Left colon (tissue), 2 donors: ENCODE measurements at regions not wholly inside any gene's neighbourhood (a gene's known extent, or its start where the extent isn't known, plus 50 kb on each side); places are given as distances from the start of the nearest gene placed in this dataset.

Experiments used
- ATAC-seq: fragments of 200-7000 bp; cut with Tn5 transposase; one replicate; pipeline ENCODE4 v1.9.1; 2020; ENCODE audit warnings: mild to moderate bottlenecking, moderate library complexity
- DNase-seq, 2 donors: peaks; one replicate each; pipeline ENCODE4 v3.0.0-alpha.2; 2020
- intact Hi-C, 2 donors: fragments of 100-400 bp; cut with DNase I in 1 of 2; cut with micrococcal nuclease in 1 of 2; formaldehyde crosslinking; loops; one replicate each; pipeline versions ENCODE4 v1.11.2 to v1.14.0; 2022; cut with DNase I, micrococcal nuclease
- donor health status: DM: no; HTN: no; CAD: no.
- donor health status: DM: yes; HTN: yes; CAD: no.

GRCh38 chr11:97961431-97961830 lies 1059.3 kb upstream of the CNTN5 start:
- intact Hi-C loops, result no loop called here
- DNase-seq (no peak), ATAC-seq (no peak)

DNA sequence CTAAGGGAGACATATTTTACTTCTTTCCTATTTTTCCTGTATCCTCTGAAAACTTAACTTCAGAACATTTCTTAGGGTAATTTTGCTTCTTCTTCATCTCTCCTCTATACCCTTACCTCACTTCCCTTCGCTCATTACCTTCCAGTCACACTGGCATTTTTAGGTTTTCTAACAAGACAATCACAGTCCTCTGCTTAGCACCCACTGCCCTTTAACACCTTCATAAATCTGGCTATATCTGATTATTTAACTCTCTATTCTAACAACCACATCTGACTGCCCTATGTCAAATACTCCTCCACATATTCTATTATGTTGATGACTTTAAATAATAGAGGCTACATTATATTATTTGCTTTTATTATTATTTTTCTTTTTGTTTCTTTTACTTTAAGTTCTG lies 1058.0 kb upstream of the CNTN5 start:
- intact Hi-C loops, result no loop called here
- DNase-seq (no peak), ATAC-seq (no peak)

GRCh38 chr11:97963528-97964331 lies 1057.0 kb upstream of the CNTN5 start:
- ATAC-seq (no peak), DNase-seq (no peak)
- intact Hi-C loops, result no loop called here

DNA sequence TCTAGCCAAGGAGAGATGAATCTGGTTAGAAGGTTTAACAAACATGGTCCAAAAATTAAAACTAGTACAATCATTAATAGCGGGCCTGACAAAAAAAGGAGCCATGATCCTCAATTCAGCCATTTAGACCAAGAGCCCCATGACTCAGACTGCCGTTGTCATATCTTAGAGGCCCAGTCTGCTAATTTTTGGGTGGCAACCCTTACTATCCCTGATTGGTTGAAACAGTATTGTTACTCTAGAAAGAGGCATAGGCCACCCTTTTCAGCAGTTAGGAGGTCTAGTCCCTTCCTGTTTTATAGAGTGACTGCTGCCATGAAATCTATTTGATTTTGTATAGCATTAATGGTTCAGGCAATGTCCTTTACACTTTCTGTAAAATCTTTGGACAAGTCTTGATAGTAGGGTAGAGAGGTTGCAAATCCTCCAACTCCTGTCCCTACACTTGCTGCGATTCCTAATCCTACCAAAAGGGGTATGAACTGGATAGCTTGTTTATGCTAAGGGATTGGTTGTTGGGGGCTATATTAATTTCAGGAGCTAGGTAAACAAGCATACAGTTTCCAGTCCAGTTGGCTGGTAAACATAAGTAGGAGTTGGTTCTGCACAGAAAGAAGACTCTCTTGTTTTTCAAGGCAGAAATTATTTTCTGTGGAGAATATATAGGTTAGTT lies 1056.3 kb upstream of the CNTN5 start:
- no peak for DNase-seq
- intact Hi-C loops, result no loop called here
- ATAC-seq, result no peak

- intact Hi-C loops, result no loop called here
These were observed 1054.7 kb upstream of the CNTN5 start for GRCh38 chr11:97965849-97966646.

DNA sequence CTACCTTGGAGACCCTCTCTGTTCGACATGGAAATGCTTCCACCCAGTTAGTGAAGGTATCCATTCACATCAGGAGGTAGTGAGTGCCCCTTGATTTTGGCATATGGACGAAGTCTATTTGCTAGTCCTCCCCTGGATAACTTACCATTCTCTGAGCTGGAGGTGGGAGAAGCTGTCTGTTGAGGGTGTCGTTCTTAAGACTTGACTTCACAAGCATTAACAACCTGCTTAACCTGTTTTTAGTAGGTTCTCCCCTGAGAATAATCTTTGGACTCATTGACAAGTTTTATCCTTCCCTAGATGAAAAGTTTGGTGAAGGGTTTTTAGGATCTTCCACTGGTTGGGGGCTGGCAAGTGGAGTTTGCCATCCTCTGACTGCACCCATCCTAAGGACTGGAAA lies 1053.8 kb upstream of the CNTN5 start:
- DNase-seq (no peak), ATAC-seq (no peak)
- intact Hi-C loops, result no loop called here

More at GRCh38 chr11:97965849-97966646, 1054.7 kb upstream of the CNTN5 start:
- DNase-seq (no peak), ATAC-seq (no peak)

DNA sequence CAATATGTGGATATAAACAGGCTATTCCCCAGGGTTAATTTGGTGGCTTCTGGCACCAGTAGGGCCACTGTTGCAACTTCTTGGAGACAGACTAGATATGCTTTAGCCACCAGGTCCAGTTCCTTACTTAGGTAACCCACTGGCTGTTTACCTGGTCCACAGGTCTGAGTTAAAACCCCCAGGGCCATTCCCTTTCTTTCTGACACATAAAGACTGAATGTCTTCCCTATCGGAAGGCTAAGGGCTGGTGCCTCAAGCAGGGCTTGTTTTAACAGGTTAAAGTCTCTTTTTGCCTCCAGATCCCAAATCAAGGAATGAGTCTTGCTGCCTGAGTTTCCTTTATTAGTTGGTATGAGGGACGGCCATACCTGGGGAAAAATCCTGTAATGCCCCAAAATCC lies 1052.7 kb upstream of the CNTN5 start:
- no peak for ATAC-seq
- intact Hi-C loops, result no loop called here
- no peak for DNase-seq

- intact Hi-C loops, result no loop called here
- no peak for DNase-seq
- ATAC-seq, result no peak
These were observed 1048.0 kb upstream of the CNTN5 start for GRCh38 chr11:97972731-97973130.

- intact Hi-C loops, result no loop called here
- DNase-seq, result no peak
- ATAC-seq, result no peak
These were observed 1047.3 kb upstream of the CNTN5 start for GRCh38 chr11:97973352-97973857.

GRCh38 chr11:97974798-97975498 lies 1045.8 kb upstream of the CNTN5 start:
- intact Hi-C loops, result no loop called here
- no peak for ATAC-seq
- no peak for DNase-seq

DNA sequence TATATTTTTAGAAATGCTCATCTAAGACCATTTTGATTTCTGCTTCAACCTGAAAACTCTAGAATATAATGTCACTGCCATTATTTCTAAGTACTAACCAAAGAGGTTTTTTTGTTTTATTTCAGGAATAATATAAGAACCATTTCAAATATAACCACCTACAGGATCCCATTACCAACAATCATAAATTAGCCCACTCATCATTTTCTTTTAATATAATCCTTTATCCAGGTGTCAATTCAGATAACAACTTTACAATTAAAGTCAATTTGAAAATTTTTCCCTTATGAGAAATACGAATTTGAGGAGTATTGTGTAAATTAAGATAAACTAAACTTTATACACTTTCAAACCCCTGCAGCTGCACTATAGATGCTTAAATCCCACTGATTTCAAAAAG lies 1043.0 kb upstream of the CNTN5 start:
- no peak for DNase-seq
- ATAC-seq, result no peak
- intact Hi-C loops, result no loop called here

- intact Hi-C loops, result no loop called here
- no peak for ATAC-seq
- DNase-seq, result no peak
These were observed 1041.0 kb upstream of the CNTN5 start for GRCh38 chr11:97979741-97980140.

DNA sequence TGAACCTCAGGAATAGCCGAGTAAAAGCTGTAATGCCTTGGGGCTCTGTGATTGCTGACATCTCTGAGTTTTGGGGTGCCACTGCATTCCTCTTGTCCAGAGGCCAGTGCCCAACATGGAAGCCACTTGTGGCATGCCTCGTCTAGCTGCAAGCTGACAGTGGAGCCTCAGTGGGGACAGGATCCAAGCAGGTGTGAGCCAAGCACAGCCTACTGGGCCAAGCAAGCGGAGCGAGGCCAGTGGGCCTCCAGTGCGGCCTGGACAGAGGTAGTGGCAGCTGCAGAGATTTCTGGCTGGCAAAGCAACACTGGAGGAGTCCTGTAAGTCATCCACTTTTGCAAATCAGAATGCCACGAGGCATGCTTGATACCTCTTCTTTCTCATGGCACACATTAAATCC lies 1038.2 kb upstream of the CNTN5 start:
- ATAC-seq (no peak), DNase-seq (no peak)
- intact Hi-C loops, result no loop called here

- DNase-seq (no peak), ATAC-seq (no peak)
- intact Hi-C loops, result no loop called here
These were observed 1031.6 kb upstream of the CNTN5 start for GRCh38 chr11:97989121-97989520.

DNA sequence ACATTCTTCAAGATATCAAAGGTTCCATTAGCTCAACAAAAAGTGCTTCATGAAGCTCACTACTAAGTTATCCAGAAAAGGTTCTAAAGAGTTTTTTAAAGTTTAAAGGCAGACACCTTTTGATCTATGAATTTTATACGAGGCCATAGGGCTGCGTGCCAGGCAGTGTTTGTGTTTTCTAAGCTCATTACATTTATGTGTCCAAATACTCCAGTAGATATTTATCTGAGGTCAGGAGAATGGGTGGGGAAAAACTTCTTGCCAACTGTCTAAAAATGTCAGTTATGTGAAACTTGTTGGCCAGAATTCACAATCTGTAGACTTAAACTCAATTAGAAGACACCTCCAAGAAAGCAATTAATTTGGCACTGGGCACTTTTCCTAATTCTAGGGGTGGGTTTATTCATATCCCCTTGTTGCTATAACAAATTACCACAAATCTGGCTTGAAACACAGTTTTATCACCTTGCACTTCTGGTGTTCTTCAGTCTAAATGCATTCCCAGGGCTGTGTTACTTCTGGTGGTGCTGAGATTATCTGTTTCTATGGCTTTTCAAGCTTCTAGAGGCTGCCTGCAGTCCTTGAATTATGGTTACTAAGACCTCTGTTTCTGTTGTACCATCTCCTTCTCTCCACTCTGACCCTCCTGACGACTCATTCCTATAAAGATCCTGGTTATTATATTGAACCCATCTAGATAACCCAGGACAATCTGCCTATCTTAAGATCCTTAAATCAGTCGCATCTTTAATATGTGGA lies 1030.4 kb upstream of the CNTN5 start:
- ATAC-seq (no peak), DNase-seq (no peak)
- intact Hi-C loops, result no loop called here

DNA sequence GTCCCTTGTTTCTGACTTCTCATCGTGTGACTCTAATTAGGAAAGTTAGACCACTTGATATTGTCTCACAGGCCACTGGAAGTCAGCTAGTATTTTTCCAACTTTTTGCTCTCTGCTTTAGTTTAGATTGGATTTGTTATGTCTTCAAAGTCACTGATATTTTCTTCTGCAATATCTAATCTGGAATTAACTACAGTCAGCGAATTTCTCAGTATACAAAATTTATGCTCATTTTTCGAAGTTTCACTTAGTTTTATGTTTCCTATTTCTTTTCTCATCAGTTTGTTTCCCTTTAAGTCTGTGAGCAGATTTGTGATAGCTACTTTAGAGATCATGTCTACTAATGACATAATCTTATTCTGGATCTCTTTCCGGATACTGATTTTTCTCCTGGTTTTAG lies 1027.2 kb upstream of the CNTN5 start:
- intact Hi-C loops, result no loop called here
- DNase-seq (no peak), ATAC-seq (no peak)

GRCh38 chr11:97995874-97996273 lies 1024.9 kb upstream of the CNTN5 start:
- intact Hi-C loops, result no loop called here
- no peak for ATAC-seq
- DNase-seq, result no peak

- no peak for DNase-seq
- intact Hi-C loops, result no loop called here
- ATAC-seq, result no peak
These were observed 1024.0 kb upstream of the CNTN5 start for GRCh38 chr11:97996762-97997161.
